ENCODE measurements at regions not wholly inside any gene's neighbourhood (a gene's known extent, or its start where the extent isn't known, plus 50 kb on each side); places are given as distances from the start of the nearest gene placed in this dataset.

- DNase-seq: no peak
- Histone ChIP-seq H3K4me3 (ENCODE audit: low read depth in 1 of 2, low read length in 2 of 2) (no peak overlapping the region), H3K27me3 (ENCODE audit: insufficient read depth, low read length, poor library complexity) (no peaks in the 10 kb centered on the region), H3K27ac (ENCODE audit: low read length) (no peak overlapping the region), H3K9me3 (ENCODE audit: insufficient read depth, low read length, severe bottlenecking) (no peaks in the 10 kb centered on the region), H3K4me1 (ENCODE audit: insufficient read depth, low read length) (no peaks in the 10 kb centered on the region), H4K20me1 (ENCODE audit: insufficient read depth, low read length) (no peaks in the 10 kb centered on the region), H3K4me2 (ENCODE audit: insufficient read depth, low read length) (no peak overlapping the region), H3K9ac (ENCODE audit: low read depth, low read length) (no peak overlapping the region), H2AFZ (ENCODE audit: low read depth, low read length) (no peak overlapping the region), H3K79me2 (ENCODE audit: insufficient read depth, low read length) (no peaks in the 10 kb centered on the region), H3K36me3 (ENCODE audit: insufficient read depth, low read length) (no peaks in the 10 kb centered on the region)
- TF ChIP-seq, protein P1, sequence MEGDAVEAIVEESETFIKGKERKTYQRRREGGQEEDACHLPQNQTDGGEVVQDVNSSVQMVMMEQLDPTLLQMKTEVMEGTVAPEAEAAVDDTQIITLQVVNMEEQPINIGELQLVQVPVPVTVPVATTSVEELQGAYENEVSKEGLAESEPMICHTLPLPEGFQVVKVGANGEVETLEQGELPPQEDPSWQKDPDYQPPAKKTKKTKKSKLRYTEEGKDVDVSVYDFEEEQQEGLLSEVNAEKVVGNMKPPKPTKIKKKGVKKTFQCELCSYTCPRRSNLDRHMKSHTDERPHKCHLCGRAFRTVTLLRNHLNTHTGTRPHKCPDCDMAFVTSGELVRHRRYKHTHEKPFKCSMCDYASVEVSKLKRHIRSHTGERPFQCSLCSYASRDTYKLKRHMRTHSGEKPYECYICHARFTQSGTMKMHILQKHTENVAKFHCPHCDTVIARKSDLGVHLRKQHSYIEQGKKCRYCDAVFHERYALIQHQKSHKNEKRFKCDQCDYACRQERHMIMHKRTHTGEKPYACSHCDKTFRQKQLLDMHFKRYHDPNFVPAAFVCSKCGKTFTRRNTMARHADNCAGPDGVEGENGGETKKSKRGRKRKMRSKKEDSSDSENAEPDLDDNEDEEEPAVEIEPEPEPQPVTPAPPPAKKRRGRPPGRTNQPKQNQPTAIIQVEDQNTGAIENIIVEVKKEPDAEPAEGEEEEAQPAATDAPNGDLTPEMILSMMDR (IDR thresholded peaks at IDR 0.05; ENCODE audit: borderline replicate concordance, extremely low read depth, low read length, poor library complexity, severe bottlenecking): no peak
- no peak for TF ChIP-seq EZH2 (IDR thresholded peaks at IDR 0.05; ENCODE audit: borderline replicate concordance, low read depth, low read length, severe bottlenecking)
- ATAC-seq (ENCODE audit: insufficient read depth, low read depth): no peak
These were observed 292.5 kb upstream of the CNR1 start for GRCh38 chr6:88458662-88459061.

DNA sequence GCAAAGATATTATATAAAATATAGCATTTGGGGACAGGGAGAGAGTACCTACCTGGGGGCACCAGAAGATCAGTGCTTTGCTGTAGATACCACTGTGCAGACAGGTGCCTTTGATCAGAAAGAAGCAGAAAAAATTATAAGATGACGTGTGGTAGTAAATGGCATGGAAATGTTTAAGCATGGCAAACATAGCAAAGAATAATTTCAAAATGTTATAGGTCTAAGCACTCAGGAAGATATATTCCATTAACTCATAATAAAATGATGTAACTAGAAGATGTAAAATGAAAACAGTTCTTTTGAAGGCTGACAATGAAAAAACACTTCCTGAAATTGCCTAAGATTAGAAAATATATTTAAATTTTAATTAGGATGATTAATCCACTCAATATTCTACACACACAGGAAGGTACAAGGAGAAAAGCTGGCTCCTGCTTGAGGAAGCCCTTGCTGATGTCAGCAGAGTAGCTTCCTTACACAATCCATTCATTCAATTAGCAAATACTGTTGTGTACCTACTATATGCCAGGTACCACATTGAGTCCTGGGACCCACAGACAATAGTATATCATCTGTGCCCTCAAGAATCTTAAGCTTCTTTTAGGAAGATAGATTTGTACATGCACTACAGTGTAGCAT lies 290.2 kb upstream of the CNR1 start:
- Histone ChIP-seq H3K9me3 (ENCODE audit: insufficient read depth, low read length, severe bottlenecking) (no peaks in the 10 kb centered on the region), H3K4me3 (ENCODE audit: low read depth in 1 of 2, low read length in 2 of 2) (no peak overlapping the region), H2AFZ (ENCODE audit: low read depth, low read length) (no peak overlapping the region), H3K4me2 (ENCODE audit: insufficient read depth, low read length) (no peak overlapping the region), H3K36me3 (ENCODE audit: insufficient read depth, low read length) (no peaks in the 10 kb centered on the region), H4K20me1 (ENCODE audit: insufficient read depth, low read length) (no peaks in the 10 kb centered on the region), H3K4me1 (ENCODE audit: insufficient read depth, low read length) (no peaks in the 10 kb centered on the region), H3K79me2 (ENCODE audit: insufficient read depth, low read length) (no peaks in the 10 kb centered on the region), H3K9ac (ENCODE audit: low read depth, low read length) (no peak overlapping the region), H3K27me3 (ENCODE audit: insufficient read depth, low read length, poor library complexity) (no peaks in the 10 kb centered on the region), H3K27ac (ENCODE audit: low read length) (no peak overlapping the region)
- DNase-seq: no peak
- no peak for TF ChIP-seq EZH2 (IDR thresholded peaks at IDR 0.05; ENCODE audit: borderline replicate concordance, low read depth, low read length, severe bottlenecking)
- no peak for ATAC-seq (ENCODE audit: insufficient read depth, low read depth)

DNA sequence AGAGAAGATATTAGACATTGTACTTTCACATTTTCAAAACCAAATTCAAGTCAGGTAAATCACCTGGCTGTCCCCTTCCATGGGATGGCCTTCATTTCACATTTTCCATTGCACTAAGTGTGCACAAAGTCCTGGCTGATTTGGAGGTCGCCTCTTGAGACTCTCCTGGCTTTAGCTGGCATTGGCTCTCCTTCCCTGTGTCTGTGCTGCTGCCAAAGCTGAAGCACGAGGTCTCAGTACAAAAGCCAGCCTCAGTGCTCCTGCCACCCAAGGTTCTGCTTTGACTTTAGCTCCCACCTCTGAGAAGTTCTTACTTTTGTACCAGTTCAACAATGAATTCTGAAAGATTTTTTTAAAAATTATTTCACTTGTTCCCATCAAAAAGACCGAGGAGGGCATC lies 289.2 kb upstream of the CNR1 start:
- Histone ChIP-seq H3K9me3 (ENCODE audit: insufficient read depth, low read length, severe bottlenecking) (no peaks in the 10 kb centered on the region), H2AFZ (ENCODE audit: low read depth, low read length) (no peak overlapping the region), H3K27me3 (ENCODE audit: insufficient read depth, low read length, poor library complexity) (no peaks in the 10 kb centered on the region), H3K36me3 (ENCODE audit: insufficient read depth, low read length) (no peaks in the 10 kb centered on the region), H4K20me1 (ENCODE audit: insufficient read depth, low read length) (no peaks in the 10 kb centered on the region), H3K9ac (ENCODE audit: low read depth, low read length) (no peak overlapping the region), H3K4me1 (ENCODE audit: insufficient read depth, low read length) (no peaks in the 10 kb centered on the region), H3K4me2 (ENCODE audit: insufficient read depth, low read length) (no peak overlapping the region), H3K27ac (ENCODE audit: low read length) (no peak overlapping the region), H3K4me3 (ENCODE audit: low read depth in 1 of 2, low read length in 2 of 2) (no peak overlapping the region), H3K79me2 (ENCODE audit: insufficient read depth, low read length) (no peaks in the 10 kb centered on the region)
- no peak for DNase-seq
- no peak for ATAC-seq (ENCODE audit: insufficient read depth, low read depth)
- no peak for TF ChIP-seq EZH2 (IDR thresholded peaks at IDR 0.05; ENCODE audit: borderline replicate concordance, low read depth, low read length, severe bottlenecking)
- TF ChIP-seq, protein P1 (IDR thresholded peaks at IDR 0.05; ENCODE audit: borderline replicate concordance, extremely low read depth, low read length, poor library complexity, severe bottlenecking): no peak

- Histone ChIP-seq H3K4me3 (ENCODE audit: low read depth in 1 of 2, low read length in 2 of 2) (no peak overlapping the region), H3K9ac (ENCODE audit: low read depth, low read length) (no peak overlapping the region), H4K20me1 (ENCODE audit: insufficient read depth, low read length) (no peaks in the 10 kb centered on the region), H3K4me2 (ENCODE audit: insufficient read depth, low read length) (no peak overlapping the region), H3K4me1 (ENCODE audit: insufficient read depth, low read length) (no peaks in the 10 kb centered on the region), H3K79me2 (ENCODE audit: insufficient read depth, low read length) (no peaks in the 10 kb centered on the region), H3K27ac (ENCODE audit: low read length) (no peak overlapping the region), H3K36me3 (ENCODE audit: insufficient read depth, low read length) (no peaks in the 10 kb centered on the region), H3K9me3 (ENCODE audit: insufficient read depth, low read length, severe bottlenecking) (no peaks in the 10 kb centered on the region), H2AFZ (ENCODE audit: low read depth, low read length) (no peak overlapping the region), H3K27me3 (ENCODE audit: insufficient read depth, low read length, poor library complexity) (no peaks in the 10 kb centered on the region)
- no peak for ATAC-seq (ENCODE audit: insufficient read depth, low read depth)
- no peak for DNase-seq
- TF ChIP-seq, protein P1 (IDR thresholded peaks at IDR 0.05; ENCODE audit: borderline replicate concordance, extremely low read depth, low read length, poor library complexity, severe bottlenecking): no peak
- no peak for TF ChIP-seq EZH2 (IDR thresholded peaks at IDR 0.05; ENCODE audit: borderline replicate concordance, low read depth, low read length, severe bottlenecking)
These were observed 288.5 kb upstream of the CNR1 start for GRCh38 chr6:88454658-88455057.

Data from DND-41 (cell line).